GM12878 (cell line): ENCODE measurements at regions not wholly inside any gene's neighbourhood (a gene's known extent, or its start where the extent isn't known, plus 50 kb on each side); places are given as distances from the start of the nearest gene placed in this dataset.
A peak's percentile ranks its signal among the peaks of the same experiment; 100 is the strongest.

Source experiments
- ATAC-seq: fragments of 200-7000 bp; cut with Tn5 transposase; 3 replicates; pipeline ENCODE4 v1.9.1; 2020; ENCODE audit warnings: mild to moderate bottlenecking, moderate library complexity
- BruUV-seq: library from RNA; stranded (reverse); fragments of 400-500 nt; replicated peaks from 2 replicates; lab custom pipeline; 2021; lab: Mats Ljungman, UMichigan
- CTCF ChIA-PET: fragments of 300-600 bp; sonication (Branson Sonifier 250); formaldehyde crosslinking; extraction: SDS; loops from one replicate; lab custom pipeline; 2021; ENCODE audit warnings: inconsistent platforms; lab: Yijun Ruan, JAX
- POLR2A ChIA-PET: fragments of 350-600 bp; formaldehyde crosslinking; extraction: SDS; loops from one replicate; lab custom pipeline; 2021; ENCODE audit warnings: inconsistent platforms; lab: Charles Lee
- RAD21 ChIA-PET: fragments of 300-600 bp; sonication (Branson Sonifier 250); formaldehyde crosslinking; loops from one replicate; lab custom pipeline; 2023; ENCODE audit warnings: antibody characterized with exemption; ENCODE audit not compliant: unreplicated experiment; lab: Charles Lee
- SMC1A ChIA-PET: fragments of 300-600 bp; sonication (Branson Sonifier 250); formaldehyde crosslinking; loops from one replicate; lab custom pipeline; 2023; ENCODE audit not compliant: unreplicated experiment, uncharacterized antibody; lab: Charles Lee
- DNase-seq: peaks from one replicate; pipeline ENCODE4 v3.0.0-alpha.2; 2011; ENCODE audit warnings: low read depth, low spot score
- FAIRE-seq: peaks from 3 replicates; lab custom pipeline; 2011; peaks lifted over from hg19 to GRCh38; lab: Jason Lieb, UNC
- H2AFZ ChIP-seq: 2 replicates; pipeline ENCODE4 v1.6.0; 2011; ENCODE audit warnings: low read depth, low read length, control low read depth; ENCODE audit not compliant: control insufficient read depth
- H3K27ac ChIP-seq: 2 replicates; pipeline ENCODE4 v1.5.1; 2011; ENCODE audit warnings: control low read depth; ENCODE audit not compliant: control insufficient read depth, insufficient read depth
- H3K27me3 ChIP-seq, 2 experiments: replicated peaks in 1 of 2; 2 replicates each; pipeline versions ENCODE4 v1.6.0 to v1.6.1; 2011; ENCODE audit warnings: low read length in 1 of 2; ENCODE audit not compliant: control insufficient read depth in 2 of 2, insufficient read depth in 2 of 2
- H3K36me3 ChIP-seq, 2 experiments: 2 replicates each; pipeline ENCODE4 v1.5.1; 2011; ENCODE audit warnings: low read length in 1 of 2; ENCODE audit not compliant: control insufficient read depth in 2 of 2, insufficient read depth in 2 of 2
- H3K4me1 ChIP-seq: 2 replicates; pipeline ENCODE4 v1.6.1; 2011; ENCODE audit warnings: mild to moderate bottlenecking, low read length, moderate library complexity, mixed read lengths; ENCODE audit not compliant: control insufficient read depth, insufficient read depth
- H3K4me2 ChIP-seq: 2 replicates; pipeline ENCODE4 v1.6.0; 2011; ENCODE audit warnings: control low read depth; ENCODE audit not compliant: control insufficient read depth, insufficient read depth
- H3K4me3 ChIP-seq: fragments of 200-600 bp; sonication (generic); 2 replicates; pipeline ENCODE4 v1.5.1; 2016
- H3K79me2 ChIP-seq: 2 replicates; pipeline ENCODE4 v1.6.0; 2011; ENCODE audit warnings: low read length; ENCODE audit not compliant: control insufficient read depth, insufficient read depth
- H3K9ac ChIP-seq: 2 replicates; pipeline ENCODE4 v1.8.0; 2011; ENCODE audit warnings: low read length, control low read depth, mixed read lengths; ENCODE audit not compliant: control insufficient read depth, insufficient read depth
- H3K9me3 ChIP-seq: replicated peaks from 3 replicates; pipeline ENCODE4 v1.5.1; 2011; ENCODE audit warnings: mild to moderate bottlenecking, low read length; ENCODE audit not compliant: control insufficient read depth, insufficient read depth
- H4K20me1 ChIP-seq: 2 replicates; pipeline ENCODE4 v1.6.0; 2011; ENCODE audit not compliant: control insufficient read depth, insufficient read depth
- ATF7 ChIP-seq: fragments of 450-650 bp; IDR thresholded peaks from 2 replicates; pipeline ENCODE4 v1.6.1; 2016; ENCODE audit warnings: low read depth, mild to moderate bottlenecking
- EED ChIP-seq: sonication (generic); IDR thresholded peaks from 2 replicates; pipeline ENCODE4 v1.6.1; 2016; ENCODE audit warnings: antibody characterized with exemption, low read depth
- EZH2 ChIP-seq: IDR thresholded peaks from 2 replicates; pipeline ENCODE4 v1.6.1; 2012; ENCODE audit warnings: low read depth, mild to moderate bottlenecking, control low read depth, inconsistent platforms, low read length, borderline replicate concordance; ENCODE audit not compliant: control insufficient read depth
- FOS ChIP-seq: IDR thresholded peaks from 3 replicates; pipeline ENCODE4 v1.6.1; 2011; ENCODE audit warnings: borderline replicate concordance; ENCODE audit not compliant: insufficient read length; ENCODE audit errors: extremely low read depth
- IKZF2 ChIP-seq, 2 experiments: fragments of 450-650 bp; IDR thresholded peaks; 2 replicates each; pipeline ENCODE4 v1.6.1; 2017; ENCODE audit warnings: mild to moderate bottlenecking in 2 of 2, moderate library complexity in 2 of 2
- MEF2A ChIP-seq: IDR thresholded peaks from 2 replicates; pipeline ENCODE4 v1.6.1; 2011; ENCODE audit warnings: low read depth, mild to moderate bottlenecking, low read length, moderate library complexity; ENCODE audit not compliant: insufficient read depth
- MTA2 ChIP-seq: fragments of 450-650 bp; IDR thresholded peaks from 2 replicates; pipeline ENCODE4 v1.6.1; 2016; ENCODE audit warnings: low read depth, mild to moderate bottlenecking, moderate library complexity
- NBN ChIP-seq: fragments of 450-650 bp; IDR thresholded peaks from 2 replicates; pipeline ENCODE4 v1.6.1; 2016
- PML ChIP-seq: IDR thresholded peaks from 2 replicates; pipeline ENCODE4 v1.6.1; 2012; ENCODE audit warnings: low read length, inconsistent platforms
- POLR2AphosphoS5 ChIP-seq: IDR thresholded peaks from 2 replicates; pipeline ENCODE4 v1.6.1; 2011; ENCODE audit warnings: mild to moderate bottlenecking, low read length, inconsistent platforms
- RAD51 ChIP-seq: fragments of 450-650 bp; IDR thresholded peaks from 2 replicates; pipeline ENCODE4 v1.6.1; 2016; ENCODE audit warnings: moderate library complexity, mild to moderate bottlenecking, inconsistent platforms
- RUNX3 ChIP-seq: IDR thresholded peaks from 2 replicates; pipeline ENCODE4 v1.6.1; 2012; ENCODE audit warnings: low read length, inconsistent platforms
- SMAD1 ChIP-seq: fragments of 450-650 bp; IDR thresholded peaks from 2 replicates; pipeline ENCODE4 v1.6.1; 2018; ENCODE audit warnings: mild to moderate bottlenecking, low read depth; ENCODE audit not compliant: partially characterized antibody
- SPI1 ChIP-seq: IDR thresholded peaks from 2 replicates; pipeline ENCODE4 v1.6.1; 2011; ENCODE audit warnings: low read depth, mild to moderate bottlenecking, low read length, moderate library complexity, borderline replicate concordance; ENCODE audit not compliant: insufficient read depth
- SREBF2 ChIP-seq: IDR thresholded peaks from 2 replicates; pipeline ENCODE4 v1.6.1; 2012; ENCODE audit warnings: mild to moderate bottlenecking, low read length
- WGBS: methylation state at CpG from one replicate; pipeline ENCODE4 v1.1.6; 2016; ENCODE audit warnings: low lambda C conversion rate; ENCODE audit not compliant: insufficient replicate concordance, insufficient coverage; ENCODE audit errors: missing lambda C conversion rate; 5-methylcytosine and 5-hydroxymethylcytosine counted together
- in situ Hi-C: fragments of 300-500 bp; cut with MboI; formaldehyde crosslinking; loops from 9 replicates; pipeline ENCODE4 v1.14.3; 2018; ENCODE audit warnings: mixed read lengths
- intact Hi-C: fragments of 100-400 bp; cut with micrococcal nuclease; formaldehyde crosslinking; loops from one replicate; pipeline ENCODE4 v1.14.2; 2022; ENCODE audit not compliant: unreplicated experiment
- TF ChIP-seq, protein P1 (sequence below): IDR thresholded peaks from 2 replicates; pipeline ENCODE4 v1.6.1; 2012; ENCODE audit warnings: low read depth, low read length, improper control_type of control experiment

DNA sequence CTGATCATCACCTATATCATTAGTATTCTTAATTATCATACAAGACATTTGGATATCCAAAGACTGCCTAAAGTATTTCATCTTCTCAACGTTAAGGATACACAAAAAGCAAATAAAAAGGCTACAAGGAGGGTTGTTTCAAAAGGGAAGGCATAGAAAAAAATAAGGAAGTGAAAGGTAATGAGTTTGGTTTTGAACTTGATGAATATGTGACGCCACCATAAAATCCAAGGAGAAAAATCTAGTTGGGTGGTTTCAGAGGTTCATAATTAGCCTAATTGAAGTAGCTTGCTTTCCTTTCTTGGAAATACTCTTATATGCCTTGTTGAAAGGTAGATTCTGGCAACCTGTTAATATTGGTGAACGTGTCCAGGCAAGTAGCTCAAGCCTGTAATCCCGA is 96.1 kb upstream of the SGCD start:
- Histone ChIP-seq H3K79me2 (no peaks in the 10 kb centered on the region), H3K9ac (no peak overlapping the region), H3K4me3 (no peak overlapping the region), H2AFZ (no peak overlapping the region), H3K27ac (no peak overlapping the region), H3K4me1 (no peaks in the 10 kb centered on the region), H3K27me3 (no peaks in the 10 kb centered on the region; a peak in 1 of 4 replicates), H3K9me3 (no peaks in the 10 kb centered on the region), H3K4me2 (no peak overlapping the region), H3K36me3 (no peaks in the 10 kb centered on the region), H4K20me1 (no peaks in the 10 kb centered on the region)
- in situ Hi-C loops = no loop called here
- BruUV-seq = no TSS peak
- DNase-seq (no peak), ATAC-seq (peak; percentile 32; the same call in 1 of the 3 replicates), FAIRE-seq (no peak)
- TF ChIP-seq POLR2AphosphoS5 (no peak), RUNX3 (peak; percentile 19; the same call in 1 of the 2 replicates), SMAD1 (no peak), SREBF2 (no peak), SPI1 (peak; percentile 80), FOS (no peak), MTA2 (peak; percentile 65; the same call in 1 of the 2 replicates), PML (no peak), MEF2A (no peak), RAD51 (no peak), IKZF2 (IDR thresholded peaks at IDR 0.05) (peak; percentile 34 to 53; a peak in 2 of 4 replicates), ATF7 (peak; percentile 28; the same call in 1 of the 2 replicates), EZH2 (no peak), EED (no peak), NBN (no peak)
- TF ChIP-seq, protein P1, sequence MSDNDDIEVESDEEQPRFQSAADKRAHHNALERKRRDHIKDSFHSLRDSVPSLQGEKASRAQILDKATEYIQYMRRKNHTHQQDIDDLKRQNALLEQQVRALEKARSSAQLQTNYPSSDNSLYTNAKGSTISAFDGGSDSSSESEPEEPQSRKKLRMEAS = no peak
- ChIA-PET POLR2A (no interaction called here), CTCF (no interaction called here), SMC1A (interaction anchor here (0.8 to 1.1 kb wide), 2 partner anchors 11 to 170 kb away, joined by 3 read pairs; no protein-coding TSS in a partner anchor), RAD21 (no interaction called here)
- intact Hi-C loops = loop anchor here (10.0 kb wide), 1 partner anchor 704 kb away; no protein-coding TSS in a partner anchor
- WGBS = 13% methylated on average over 4 of the region's 4 CpGs
